ENCODE measurements at regions not wholly inside any gene's neighbourhood (a gene's known extent, or its start where the extent isn't known, plus 50 kb on each side); places are given as distances from the start of the nearest gene placed in this dataset.
"Not testable (repeated sequence)": the region's sequence is repeated elsewhere in the genome, so short reads cannot be mapped to it uniquely, and the experiment has no call there.

- no peak for DNase-seq
Measured at GRCh38 chr7:68025369-68025768, 1028.7 kb downstream of the TYW1 start.

DNA sequence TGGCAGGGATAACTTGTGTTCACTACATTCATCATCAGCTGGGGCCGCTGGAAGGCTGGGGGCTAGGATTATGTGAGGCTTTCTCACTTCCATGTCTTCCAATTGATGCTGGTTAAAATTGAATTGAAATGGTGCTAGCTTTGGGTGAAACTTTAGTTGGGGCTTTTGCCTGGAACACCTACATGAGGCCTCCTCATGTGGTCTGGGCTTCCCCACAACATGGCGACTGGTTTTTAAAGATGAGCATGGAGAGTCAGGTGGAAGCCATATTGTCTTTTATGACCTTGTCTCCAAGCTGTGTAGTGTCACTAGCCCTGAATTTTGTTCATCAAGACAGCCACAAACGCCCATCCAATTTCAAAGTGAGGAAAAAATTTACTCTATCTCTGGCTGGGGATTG is 1033.9 kb downstream of the TYW1 start:
- DNase-seq = no peak

DNA sequence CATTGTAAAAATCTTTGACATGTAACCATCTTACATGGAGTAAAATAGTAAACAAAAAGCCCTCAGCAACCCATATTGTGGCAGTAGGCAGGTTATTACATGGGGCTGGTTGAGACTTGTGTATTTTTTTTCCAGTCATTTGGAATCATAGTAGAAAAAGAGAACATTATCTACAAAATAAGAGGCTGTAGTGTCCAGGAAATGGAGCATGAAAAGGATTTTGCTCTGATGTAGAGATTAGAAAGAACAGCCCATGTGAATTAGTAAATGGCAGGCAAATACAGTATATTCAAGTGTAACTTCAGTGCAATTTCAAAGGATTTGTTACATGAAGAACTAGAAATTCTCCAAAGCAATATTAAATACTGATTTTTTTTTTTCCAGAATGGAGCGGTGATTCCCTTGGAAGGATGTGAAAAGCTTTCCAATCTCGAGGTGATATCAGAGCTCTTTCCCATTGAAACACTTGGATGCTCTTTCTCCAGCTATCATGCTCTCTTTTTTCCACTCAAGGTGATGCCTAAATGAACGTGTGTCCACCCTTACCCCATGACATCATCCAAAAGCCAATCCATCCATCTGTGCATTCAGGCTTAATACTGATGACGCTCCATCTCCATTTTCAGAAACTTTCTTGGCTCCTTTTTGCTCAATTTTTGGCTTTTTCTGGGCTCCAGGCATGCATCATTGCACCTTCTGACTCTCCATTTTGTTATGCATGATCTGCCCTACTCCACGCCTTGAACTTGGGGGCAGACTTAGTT is 1034.7 kb downstream of the TYW1 start:
- DNase-seq = no peak

DNA sequence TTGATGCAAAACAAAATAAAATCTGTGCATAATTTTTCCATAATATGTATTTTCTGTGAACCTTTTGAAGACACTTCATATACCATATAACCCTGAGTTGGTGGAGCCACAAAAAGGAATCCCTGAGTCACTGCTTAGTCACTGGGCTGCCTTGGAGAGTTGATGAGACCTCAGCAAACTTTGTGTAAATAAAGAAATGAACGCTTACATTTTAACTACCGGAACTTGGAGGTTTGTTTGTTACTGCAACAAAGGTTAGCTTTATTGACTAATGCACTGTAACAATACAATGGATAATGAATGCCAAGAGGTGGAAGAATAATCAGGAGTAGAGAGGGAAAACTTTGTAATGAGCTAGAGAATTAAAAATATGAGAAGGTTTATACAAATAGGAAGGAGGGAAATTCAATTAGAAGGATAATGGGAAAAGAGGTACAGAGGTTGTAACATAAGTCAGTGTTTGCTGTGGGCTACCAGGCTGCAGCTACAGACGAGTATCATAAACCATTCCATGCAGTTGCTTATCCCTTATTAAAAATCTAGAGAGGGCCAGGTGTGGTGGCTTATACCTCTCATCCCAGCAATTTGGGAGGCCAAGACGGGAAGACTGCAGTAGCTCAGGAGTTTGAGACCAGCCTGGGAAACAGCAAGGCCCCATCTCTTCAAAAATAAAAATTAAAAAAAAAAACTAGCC is 1042.1 kb downstream of the TYW1 start:
- DNase-seq = no peak

DNA sequence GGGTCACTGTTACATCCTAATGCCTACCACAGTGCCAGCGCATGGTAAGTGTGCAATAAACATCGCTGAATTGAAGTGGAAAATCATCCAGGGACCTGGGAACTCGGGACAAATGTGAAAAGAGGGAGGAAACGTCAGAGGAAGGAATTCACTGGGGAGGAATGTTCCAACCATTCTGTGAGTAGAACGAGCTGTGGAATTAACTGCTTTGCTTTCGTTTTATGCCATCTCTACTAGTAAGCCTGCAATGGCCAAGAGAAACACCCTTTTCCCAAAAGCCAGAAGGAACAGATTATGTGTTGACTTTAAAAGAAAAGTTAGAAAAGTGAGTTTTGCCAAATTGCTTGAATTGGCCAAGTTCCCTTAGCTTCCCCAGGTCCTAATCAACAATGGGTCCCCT is 1044.9 kb downstream of the TYW1 start:
- no peak for DNase-seq

- DNase-seq = no peak
Measured at GRCh38 chr7:68043546-68043945, 1046.9 kb downstream of the TYW1 start.

DNA sequence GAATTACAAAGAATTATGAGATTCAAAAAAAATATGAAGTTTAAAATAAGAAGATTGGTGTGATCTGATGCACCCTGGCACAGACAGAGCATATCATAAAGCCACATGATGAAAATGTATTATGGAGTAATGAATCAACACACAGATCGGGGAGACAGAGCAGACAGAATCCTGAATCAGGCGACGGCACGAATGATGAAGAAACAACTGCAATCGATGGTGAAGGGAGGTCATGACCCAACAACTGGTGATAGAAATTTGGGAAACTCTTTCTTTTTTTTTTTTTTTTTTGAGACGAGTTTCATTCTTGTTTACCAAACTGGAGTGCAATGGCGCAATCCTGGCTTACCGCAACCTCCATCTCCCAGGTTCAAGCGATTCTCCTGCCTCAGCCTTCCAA is 1054.0 kb downstream of the TYW1 start:
- DNase-seq = no peak

GRCh38 chr7:68058014-68058413 is 1061.4 kb downstream of the TYW1 start:
- DNase-seq = no peak

DNA sequence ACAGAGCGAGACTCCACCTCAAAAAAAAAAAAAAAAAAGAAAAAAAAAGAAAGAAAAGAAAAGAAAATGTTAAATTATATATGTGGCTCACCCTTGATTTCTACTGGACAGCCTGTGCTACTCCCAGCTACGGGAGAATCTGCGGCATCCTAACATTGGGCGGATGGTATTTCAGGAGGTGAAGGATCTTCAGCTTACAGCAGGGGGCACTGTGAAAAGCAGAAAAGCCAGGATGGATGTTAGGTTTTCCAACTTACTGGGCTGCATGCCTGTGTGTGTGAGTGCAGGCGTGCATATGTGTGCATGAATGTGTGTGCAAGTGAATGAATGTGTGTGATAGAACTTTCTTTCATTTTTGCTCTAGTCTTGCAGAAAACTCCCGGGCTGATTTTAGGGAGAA is 1066.5 kb downstream of the TYW1 start:
- DNase-seq = no peak

DNA sequence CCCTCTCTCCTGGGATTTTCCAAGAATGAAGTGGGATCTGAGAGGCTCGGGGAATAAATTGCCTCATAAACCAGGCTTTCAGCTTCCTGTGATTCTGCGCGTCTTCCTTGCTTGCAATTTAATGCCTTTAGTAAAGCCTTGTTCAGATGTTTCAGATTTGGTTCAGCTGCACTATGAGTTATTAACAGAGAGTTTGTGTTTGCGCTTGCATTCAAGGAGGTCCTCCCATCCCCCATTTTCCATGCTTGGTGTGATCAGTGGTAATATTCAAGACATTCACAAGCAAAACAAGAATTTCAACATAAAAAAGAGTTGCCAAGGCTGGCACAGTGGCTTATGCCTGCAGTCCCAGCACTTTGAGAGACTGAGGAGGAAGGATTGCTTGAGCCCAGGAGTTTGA is 1068.9 kb downstream of the TYW1 start:
- DNase-seq = no peak

- DNase-seq = no peak
Measured at GRCh38 chr7:68067845-68068244, 1071.2 kb downstream of the TYW1 start.

- DNase-seq = no peak
Measured at GRCh38 chr7:68070992-68071391, 1074.4 kb downstream of the TYW1 start.

DNA sequence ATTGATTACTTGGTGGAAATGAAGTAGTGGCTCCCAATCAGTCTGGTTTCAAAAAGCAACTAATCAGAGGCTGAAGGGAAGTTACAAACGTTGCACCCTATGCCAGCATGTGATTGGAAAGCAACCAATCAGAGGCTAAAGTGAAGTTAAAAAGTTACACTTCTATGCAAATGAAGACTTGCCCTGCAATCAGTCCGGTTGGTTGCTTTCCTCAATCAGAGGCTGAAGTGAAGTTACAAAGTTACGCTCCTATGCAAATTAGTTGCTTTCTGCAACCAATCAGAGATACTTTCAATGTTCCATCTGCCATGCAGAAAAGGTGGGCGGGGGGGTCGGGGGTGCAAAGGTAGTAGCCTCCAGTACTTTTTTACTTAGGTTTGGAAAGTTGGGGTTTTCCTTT is 1077.1 kb downstream of the TYW1 start:
- DNase-seq = no peak

DNA sequence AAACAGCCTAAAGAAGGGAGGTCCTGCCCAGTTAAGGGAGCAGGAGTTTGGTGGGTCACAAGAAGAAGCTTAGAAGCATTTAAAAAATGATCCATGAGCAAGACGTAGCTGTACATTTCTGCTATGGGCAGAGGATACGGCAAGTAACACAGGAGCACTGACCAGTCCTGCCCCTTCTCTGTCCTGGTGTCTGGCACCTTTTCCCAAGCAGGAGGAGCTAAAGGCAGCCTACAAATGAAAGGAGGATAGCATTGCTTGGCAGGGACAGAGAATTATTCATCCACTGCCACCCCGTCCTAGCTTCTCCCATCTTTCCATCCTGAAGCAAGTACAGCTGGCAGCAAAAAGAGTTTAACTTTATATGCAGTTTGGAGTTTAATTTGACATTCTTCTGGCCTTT is 1077.6 kb downstream of the TYW1 start:
- DNase-seq = no peak

DNA sequence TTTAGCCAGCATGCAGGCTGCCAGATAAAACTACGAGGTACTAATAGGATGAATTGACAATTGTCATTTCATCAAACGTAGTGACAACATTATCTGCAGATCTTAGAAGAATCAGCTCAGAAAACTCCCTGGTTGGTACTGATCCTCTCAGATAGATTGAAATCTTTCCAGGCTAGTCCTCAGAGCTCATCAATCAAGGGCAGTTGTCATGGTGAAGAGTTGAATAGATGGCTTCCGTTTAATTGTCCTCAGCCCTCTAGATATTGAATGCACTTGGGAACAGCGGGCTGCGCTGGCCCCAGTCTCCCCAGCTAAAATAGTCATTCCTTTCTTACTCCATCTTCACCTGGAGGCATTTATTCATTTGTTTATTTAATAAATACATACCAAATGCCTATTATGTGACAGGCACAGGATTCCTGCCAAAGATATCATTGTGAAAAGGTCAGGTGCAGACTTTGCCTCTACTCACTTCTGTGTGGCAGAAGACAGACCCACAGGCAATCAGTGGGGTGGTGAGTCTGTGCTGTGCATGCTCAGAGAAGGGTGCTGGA is 1081.6 kb downstream of the TYW1 start:
- DNase-seq = no peak

DNA sequence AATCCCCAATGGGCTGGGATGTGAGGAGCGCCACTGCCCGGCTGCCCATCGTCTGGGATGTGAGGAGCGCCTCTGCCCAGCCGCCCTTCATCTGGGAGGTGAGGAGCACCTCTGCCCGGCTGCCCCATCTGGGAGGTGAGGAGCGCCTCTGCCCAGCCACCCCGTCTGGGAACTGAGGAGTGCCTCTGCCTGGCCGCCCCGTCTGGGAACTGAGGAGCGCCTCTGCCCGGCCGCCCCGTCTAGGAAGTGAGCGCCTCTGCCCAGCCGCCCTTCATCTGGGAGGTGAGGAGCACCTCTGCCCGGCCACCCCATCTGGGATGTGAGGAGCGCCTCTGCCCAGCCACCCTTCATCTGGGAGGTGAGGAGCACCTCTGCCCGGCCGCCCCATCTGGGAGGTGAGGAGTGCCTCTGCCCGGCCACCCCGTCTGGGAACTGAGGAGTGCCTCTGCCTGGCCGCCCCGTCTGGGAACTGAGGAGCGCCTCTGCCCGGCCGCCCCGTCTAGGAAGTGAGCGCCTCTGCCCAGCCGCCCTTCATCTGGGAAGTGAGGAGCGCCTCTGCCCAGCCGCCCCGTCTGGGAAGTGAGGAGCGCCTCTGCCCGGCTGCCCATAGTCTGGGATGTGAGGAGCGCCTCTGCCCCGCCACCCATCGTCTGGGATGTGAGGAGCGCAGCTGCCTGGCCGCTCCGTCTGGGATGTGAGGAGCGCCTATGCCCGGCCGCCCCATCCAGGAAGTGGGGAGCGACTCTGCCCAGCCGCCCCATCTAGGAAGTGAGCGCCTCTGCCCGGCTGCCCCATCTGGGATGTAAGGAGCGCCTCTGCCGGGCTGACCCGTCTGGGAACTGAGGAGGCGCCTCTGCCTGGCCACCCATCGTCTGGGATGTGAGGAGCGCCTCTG is 1085.7 kb downstream of the TYW1 start:
- not testable (repeated sequence) for DNase-seq

DNA sequence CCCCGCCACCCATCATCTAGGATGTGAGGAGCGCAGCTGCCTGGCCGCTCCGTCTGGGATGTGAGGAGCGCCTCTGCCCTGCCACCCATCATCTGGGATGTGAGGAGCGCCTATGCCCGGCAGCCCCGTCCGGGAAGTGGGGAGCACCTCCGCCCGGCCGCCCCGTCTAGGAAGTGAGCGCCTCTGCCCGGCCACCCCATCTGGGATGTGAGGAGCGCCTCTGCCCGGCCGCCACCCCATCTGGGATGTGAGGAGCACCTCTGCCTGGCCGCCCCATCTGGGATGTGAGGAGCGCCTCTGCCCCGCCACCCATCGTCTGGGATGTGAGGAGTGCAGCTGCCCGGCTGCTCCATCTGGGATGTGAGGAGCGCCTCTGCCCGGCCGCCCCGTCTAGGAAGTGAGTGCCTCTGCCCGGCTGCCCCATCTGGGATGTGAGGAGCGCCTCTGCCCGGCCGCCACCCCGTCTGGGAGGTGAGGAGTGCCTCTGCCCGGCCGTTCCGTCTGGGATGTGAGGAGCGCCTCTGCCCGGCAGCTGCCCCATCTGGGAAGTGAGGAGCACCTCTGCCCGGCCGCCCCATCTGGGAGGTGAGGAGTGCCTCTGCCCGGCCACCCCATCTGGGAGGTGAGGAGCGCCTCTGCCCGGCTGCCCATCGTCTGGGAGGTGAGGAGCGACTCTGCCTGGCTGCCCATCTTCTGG is 1086.5 kb downstream of the TYW1 start:
- not testable (repeated sequence) for DNase-seq

DNA sequence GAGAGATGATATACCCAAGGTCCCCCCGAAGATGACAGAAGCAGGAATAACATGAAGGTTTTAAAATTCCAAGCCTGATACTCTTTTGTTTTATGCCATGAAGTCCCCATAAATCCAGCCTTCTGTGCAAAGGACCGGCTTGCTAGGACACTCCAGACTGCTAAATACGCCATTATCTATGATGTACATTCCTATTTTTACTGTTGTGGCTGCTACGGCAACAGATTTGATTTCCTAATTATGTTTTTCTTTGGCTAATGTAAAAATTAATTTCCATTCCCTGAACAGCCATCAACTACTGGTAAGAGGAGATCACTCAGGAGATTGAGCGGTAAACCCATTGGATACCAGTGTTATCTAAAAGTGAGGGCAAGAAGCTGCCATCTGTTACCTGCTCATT is 1090.8 kb downstream of the TYW1 start:
- no peak for DNase-seq

DNA sequence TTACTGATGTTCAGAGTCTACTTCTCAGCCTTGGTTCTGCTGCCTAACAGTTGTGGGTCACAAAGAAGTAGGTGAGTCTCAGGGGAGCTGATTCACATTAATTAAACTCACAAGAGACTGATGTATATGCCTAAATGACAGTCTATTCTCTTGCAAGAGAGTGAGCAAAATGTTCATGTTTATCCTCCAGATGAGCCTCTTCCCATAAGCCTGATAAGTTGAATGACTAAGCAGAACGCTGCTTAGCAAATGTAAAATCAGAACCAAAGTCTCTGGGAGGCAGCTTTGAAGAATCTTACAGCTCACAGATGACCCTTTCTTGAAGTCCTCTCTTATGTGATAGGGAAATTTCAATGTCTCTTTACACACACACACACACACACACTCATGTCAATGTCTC is 1092.2 kb downstream of the TYW1 start:
- no peak for DNase-seq

DNA sequence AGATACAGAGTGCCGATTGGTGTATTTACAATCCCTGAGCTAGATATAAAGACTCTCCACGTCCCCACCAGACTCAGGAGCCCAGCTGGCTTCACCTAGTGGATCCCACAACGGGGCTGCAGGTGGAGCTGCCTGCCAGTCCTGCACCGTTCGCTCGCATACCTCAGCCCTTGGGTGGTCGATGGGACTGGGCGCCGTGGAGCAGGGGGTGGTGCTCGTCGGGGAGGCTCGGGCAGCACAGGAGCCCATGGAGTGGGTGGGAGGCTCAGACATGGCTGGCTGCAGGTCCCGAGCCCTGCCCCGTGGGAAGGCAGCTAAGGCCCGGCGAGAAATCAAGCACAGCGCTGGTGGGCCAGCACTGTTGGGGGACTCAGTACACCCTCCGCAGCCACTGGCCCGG is 1093.6 kb downstream of the TYW1 start:
- not testable (repeated sequence) for DNase-seq

DNA sequence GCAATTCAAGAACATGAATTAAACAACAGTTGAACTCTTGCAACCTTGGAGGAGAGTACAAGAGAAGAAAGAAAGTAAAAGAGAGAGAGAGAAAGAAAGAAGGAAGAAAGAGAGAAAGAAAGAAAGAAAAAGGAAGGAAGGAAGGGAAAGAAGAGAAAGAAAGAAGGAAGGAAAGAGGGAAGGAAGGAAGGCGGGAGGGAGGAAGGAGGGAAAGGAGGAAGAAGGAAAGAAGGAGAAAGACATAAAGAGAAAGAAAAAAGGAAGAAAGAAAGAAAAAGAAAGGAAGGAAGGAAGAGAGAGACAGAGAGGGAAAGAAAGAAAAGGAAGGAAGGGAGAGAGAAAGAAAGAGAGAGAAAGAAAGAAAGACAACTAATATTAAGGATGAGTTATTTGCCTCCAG is 1106.7 kb downstream of the TYW1 start:
- no peak for DNase-seq

- no peak for DNase-seq
Measured at GRCh38 chr7:68107261-68107660, 1110.6 kb downstream of the TYW1 start.

GRCh38 chr7:68107968-68108367 is 1111.3 kb downstream of the TYW1 start:
- DNase-seq = no peak
